GM23338 (cell line): ENCODE measurements at regions not wholly inside any gene's neighbourhood (a gene's known extent, or its start where the extent isn't known, plus 50 kb on each side); places are given as distances from the start of the nearest gene placed in this dataset.

Source experiments
- ATAC-seq: fragments of 200-7000 bp; cut with Tn5 transposase; 3 replicates; pipeline ENCODE4 v1.9.1; 2020
- DNase-seq: peaks from one replicate; pipeline ENCODE4 v3.0.0-alpha.2; 2015; ENCODE audit warnings: low spot score
- H2AFZ ChIP-seq: fragments of 200-600 bp; sonication (generic); 2 replicates; pipeline ENCODE4 v1.8.0; 2016; ENCODE audit warnings: antibody characterized with exemption, mild to moderate bottlenecking, moderate library complexity
- H3F3A ChIP-seq: fragments of 200-600 bp; sonication (generic); replicated peaks from 2 replicates; pipeline ENCODE4 v1.8.0; 2017; ENCODE audit warnings: antibody characterized with exemption, mixed run types, low read depth
- H3K27ac ChIP-seq: fragments of 200-600 bp; sonication (generic); 2 replicates; pipeline ENCODE4 v1.6.1; 2016; ENCODE audit warnings: low read depth
- H3K27me3 ChIP-seq: fragments of 200-600 bp; sonication (generic); 2 replicates; pipeline ENCODE4 v1.8.0; 2016; ENCODE audit warnings: mild to moderate bottlenecking, mixed run types, moderate library complexity; ENCODE audit not compliant: insufficient read depth
- H3K36me3 ChIP-seq: fragments of 200-600 bp; sonication (generic); 2 replicates; pipeline ENCODE4 v1.8.0; 2016; ENCODE audit warnings: mild to moderate bottlenecking; ENCODE audit not compliant: insufficient read depth
- H3K4me1 ChIP-seq: fragments of 200-600 bp; sonication (generic); 2 replicates; pipeline ENCODE4 v1.8.0; 2016; ENCODE audit warnings: mild to moderate bottlenecking, moderate library complexity; ENCODE audit not compliant: insufficient read depth
- H3K4me2 ChIP-seq: fragments of 200-600 bp; sonication (generic); 2 replicates; pipeline ENCODE4 v1.7.1; 2017; ENCODE audit warnings: mixed run types
- H3K4me3 ChIP-seq: fragments of 200-600 bp; sonication (generic); 2 replicates; pipeline ENCODE4 v1.6.1; 2016; ENCODE audit warnings: mixed run types
- H3K79me2 ChIP-seq: fragments of 200-600 bp; sonication (generic); replicated peaks from 2 replicates; pipeline ENCODE4 v1.8.0; 2017; ENCODE audit warnings: mild to moderate bottlenecking; ENCODE audit not compliant: insufficient read depth
- H3K9me2 ChIP-seq: fragments of 200-600 bp; sonication (generic); 2 replicates; pipeline ENCODE4 v1.8.0; 2017; ENCODE audit not compliant: insufficient read depth
- H4K20me1 ChIP-seq: fragments of 200-600 bp; sonication (generic); replicated peaks from 2 replicates; pipeline ENCODE4 v1.8.0; 2017; ENCODE audit warnings: mild to moderate bottlenecking; ENCODE audit not compliant: insufficient read depth
- H3K27ac Mint-ChIP-seq: 2 replicates; pipeline ENCODE4 v1.8.0; 2020; ENCODE audit warnings: inconsistent platforms, mild to moderate bottlenecking, moderate library complexity, mixed read lengths
- H3K27me3 Mint-ChIP-seq: 3 replicates; pipeline ENCODE4 v1.8.0; 2022; ENCODE audit warnings: low read depth, mild to moderate bottlenecking, moderate library complexity, mixed read lengths, inconsistent platforms; ENCODE audit not compliant: insufficient read depth, poor library complexity
- H3K36me3 Mint-ChIP-seq: 3 replicates; pipeline ENCODE4 v1.8.0; 2021; ENCODE audit warnings: low read depth, mild to moderate bottlenecking, inconsistent platforms, moderate library complexity, mixed read lengths
- H3K4me1 Mint-ChIP-seq: 3 replicates; pipeline ENCODE4 v1.8.0; 2020; ENCODE audit warnings: mild to moderate bottlenecking, inconsistent platforms, mixed read lengths
- H3K4me3 Mint-ChIP-seq: 3 replicates; pipeline ENCODE4 v1.8.0; 2021; ENCODE audit warnings: moderate library complexity, mild to moderate bottlenecking, inconsistent platforms, mixed read lengths
- H3K9me3 Mint-ChIP-seq: 3 replicates; pipeline ENCODE4 v1.8.0; 2020; ENCODE audit warnings: moderate library complexity, mild to moderate bottlenecking, inconsistent platforms, mixed read lengths
- CTCF ChIP-seq, 2 experiments: fragments of 200-600 bp in 1 of 2; sonication (generic) in 1 of 2; conservative IDR thresholded peaks; 2 replicates each; pipeline versions ENCODE4 v1.5.1 to v1.6.1; 2016 to 2017; ENCODE audit warnings: antibody characterized with exemption in 2 of 2, low read depth in 2 of 2, mild to moderate bottlenecking in 2 of 2, moderate library complexity in 1 of 2
- EZH2 ChIP-seq: fragments of 200-600 bp; sonication (generic); IDR thresholded peaks from one replicate; pipeline ENCODE4 v1.8.0; 2017; ENCODE audit warnings: antibody characterized with exemption, mild to moderate bottlenecking, low read depth; ENCODE audit not compliant: unreplicated experiment
- EZH2phosphoT487 ChIP-seq: fragments of 200-600 bp; sonication (generic); IDR thresholded peaks from one replicate; pipeline ENCODE4 v1.8.1; 2018; ENCODE audit warnings: antibody characterized with exemption; ENCODE audit not compliant: unreplicated experiment
- JUNB ChIP-seq: IDR thresholded peaks from one replicate; pipeline ENCODE4 v1.6.1; 2016; ENCODE audit warnings: antibody characterized with exemption; ENCODE audit not compliant: unreplicated experiment
- NANOG ChIP-seq: IDR thresholded peaks from 2 replicates; pipeline ENCODE4 v1.6.1; 2016; ENCODE audit warnings: antibody characterized with exemption, borderline replicate concordance
- POLR2AphosphoS5 ChIP-seq: IDR thresholded peaks from 2 replicates; pipeline ENCODE4 v1.6.1; 2016; ENCODE audit warnings: antibody characterized with exemption, low read depth
- REST ChIP-seq: IDR thresholded peaks from one replicate; pipeline ENCODE4 v1.6.1; 2018; ENCODE audit warnings: antibody characterized with exemption; ENCODE audit not compliant: unreplicated experiment
- STAT1 ChIP-seq: IDR thresholded peaks from one replicate; pipeline ENCODE4 v1.6.1; 2016; ENCODE audit warnings: antibody characterized with exemption; ENCODE audit not compliant: unreplicated experiment
- ZNF114 ChIP-seq: fragments of 250-450 bp; sonication (Bioruptor Pico); IDR thresholded peaks from 2 replicates; pipeline ENCODE4 v1.5.0; 2020; ENCODE audit warnings: mild to moderate bottlenecking, moderate library complexity
- ZNF331 ChIP-seq: fragments of 250-450 bp; sonication (Bioruptor Pico); IDR thresholded peaks from 2 replicates; pipeline ENCODE4 v1.5.0; 2020; ENCODE audit warnings: low read depth, mild to moderate bottlenecking, moderate library complexity

- ATAC-seq: no peak
- Histone ChIP-seq H3K36me3 (no peaks in the 10 kb centered on the region), H4K20me1 (no peaks in the 10 kb centered on the region), H3K4me3 (no peak overlapping the region), H3K9me2 (0 out of 2 replicates have a peak, but pooled peaks cover 4% of the 10 kb centered on the region), H3K4me1 (peaks cover 17% of the 10 kb centered on the region; the same call in 1 of the 2 replicates), H2AFZ (peak overlapping the region; percentile 48; the same call in 1 of the 2 replicates), H3K4me2 (no peak overlapping the region), H3K79me2 (no peaks in the 10 kb centered on the region), H3F3A (no peaks in the 10 kb centered on the region), H3K27me3 (no peaks in the 10 kb centered on the region), H3K27ac (no peak overlapping the region)
- Mint-ChIP-seq H3K4me1 (peaks cover 4% of the 10 kb centered on the region; the same call in 2 of the 3 replicates), H3K27ac (no peak overlapping the region), H3K4me3 (no peak overlapping the region), H3K36me3 (peaks cover 17% of the 10 kb centered on the region), H3K9me3 (peaks cover 13% of the 10 kb centered on the region), H3K27me3 (peaks cover 3% of the 10 kb centered on the region)
- TF ChIP-seq CTCF (conservative IDR thresholded peaks at IDR 0.05; ENCODE audit: low read depth in 2 of 2) (no peak), JUNB (no peak), EZH2 (no peak), EZH2phosphoT487 (no peak), ZNF331 (CRISPR knock-in tag) (no peak), NANOG (no peak), ZNF114 (CRISPR knock-in tag) (no peak), POLR2AphosphoS5 (no peak), STAT1 (no peak)
- no peak for DNase-seq
These were observed 1124.5 kb upstream of the ATXN8OS start for GRCh38 chr13:68982961-68983619.

GRCh38 chr13:68976287-68976686, 1131.3 kb upstream of the ATXN8OS start:
- H3K4me2 ChIP-seq: no peak overlapping the region
- no peaks in the 10 kb centered on the region for H4K20me1 ChIP-seq
- no peaks in the 10 kb centered on the region for H3K79me2 ChIP-seq
- H3K9me2 ChIP-seq: no peaks in the 10 kb centered on the region
- no peak for DNase-seq
- no peaks in the 10 kb centered on the region for H3K27me3 ChIP-seq
- H2AFZ ChIP-seq: no peak overlapping the region
- Mint-ChIP-seq H3K36me3 (no peaks in the 10 kb centered on the region), H3K27me3 (no peaks in the 10 kb centered on the region), H3K4me1 (peaks cover 8% of the 10 kb centered on the region), H3K9me3 (no peaks in the 10 kb centered on the region), H3K27ac (no peak overlapping the region), H3K4me3 (no peak overlapping the region)
- no peak for ATAC-seq
- no peak overlapping the region for H3K4me3 ChIP-seq
- no peaks in the 10 kb centered on the region for H3K36me3 ChIP-seq
- H3F3A ChIP-seq: no peaks in the 10 kb centered on the region
- H3K4me1 ChIP-seq: peaks cover 22% of the 10 kb centered on the region
- H3K27ac ChIP-seq: no peak overlapping the region
- no peak for TF ChIP-seq POLR2AphosphoS5
- TF ChIP-seq CTCF (conservative IDR thresholded peaks at IDR 0.05; ENCODE audit: low read depth in 2 of 2): no peak
- no peak for TF ChIP-seq REST
